ENCODE measurements at regions not wholly inside any gene's neighbourhood (a gene's known extent, or its start where the extent isn't known, plus 50 kb on each side); places are given as distances from the start of the nearest gene placed in this dataset.

DNA sequence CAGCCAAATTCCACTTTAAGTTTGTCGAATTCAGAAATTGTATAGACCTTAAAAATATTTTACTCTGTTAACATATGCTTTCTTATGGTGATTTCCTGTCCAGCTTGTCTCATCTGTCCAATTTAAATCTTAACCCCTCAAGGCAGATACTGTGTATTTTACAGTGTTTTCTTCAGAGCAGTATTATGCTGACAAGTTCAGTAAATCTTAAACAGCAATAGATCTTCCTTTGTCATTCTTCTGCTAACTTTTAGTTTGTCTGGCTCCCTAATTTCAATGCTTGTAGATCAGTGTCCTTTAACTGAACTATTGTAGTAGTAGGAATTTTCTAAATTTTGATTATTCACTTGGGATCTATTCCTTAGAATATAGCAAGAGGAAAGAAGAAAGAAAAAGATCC is 52.8 kb upstream of the MEIS1 start:
- H3K36me3 ChIP-seq (ENCODE audit: low read length), result no peaks in the 10 kb centered on the region
- no peak overlapping the region for H3K4me2 ChIP-seq (ENCODE audit: low read depth, low read length, poor library complexity, severe bottlenecking)
- no peak for TF ChIP-seq EZH2phosphoT487 (conservative IDR thresholded peaks at IDR 0.05; ENCODE audit: low read length)
- TF ChIP-seq, protein P1, sequence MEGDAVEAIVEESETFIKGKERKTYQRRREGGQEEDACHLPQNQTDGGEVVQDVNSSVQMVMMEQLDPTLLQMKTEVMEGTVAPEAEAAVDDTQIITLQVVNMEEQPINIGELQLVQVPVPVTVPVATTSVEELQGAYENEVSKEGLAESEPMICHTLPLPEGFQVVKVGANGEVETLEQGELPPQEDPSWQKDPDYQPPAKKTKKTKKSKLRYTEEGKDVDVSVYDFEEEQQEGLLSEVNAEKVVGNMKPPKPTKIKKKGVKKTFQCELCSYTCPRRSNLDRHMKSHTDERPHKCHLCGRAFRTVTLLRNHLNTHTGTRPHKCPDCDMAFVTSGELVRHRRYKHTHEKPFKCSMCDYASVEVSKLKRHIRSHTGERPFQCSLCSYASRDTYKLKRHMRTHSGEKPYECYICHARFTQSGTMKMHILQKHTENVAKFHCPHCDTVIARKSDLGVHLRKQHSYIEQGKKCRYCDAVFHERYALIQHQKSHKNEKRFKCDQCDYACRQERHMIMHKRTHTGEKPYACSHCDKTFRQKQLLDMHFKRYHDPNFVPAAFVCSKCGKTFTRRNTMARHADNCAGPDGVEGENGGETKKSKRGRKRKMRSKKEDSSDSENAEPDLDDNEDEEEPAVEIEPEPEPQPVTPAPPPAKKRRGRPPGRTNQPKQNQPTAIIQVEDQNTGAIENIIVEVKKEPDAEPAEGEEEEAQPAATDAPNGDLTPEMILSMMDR (IDR thresholded peaks at IDR 0.05; ENCODE audit: insufficient read depth, low read length, poor library complexity, severe bottlenecking), result no peak
- no peaks in the 10 kb centered on the region for H3K9me3 ChIP-seq (ENCODE audit: insufficient read depth, low read length)
- no peaks in the 10 kb centered on the region for H3K27me3 ChIP-seq (ENCODE audit: low read length)
- no peaks in the 10 kb centered on the region; the same call in 1 of the 2 replicates for H4K20me1 ChIP-seq (ENCODE audit: low read depth, low read length)
- no peaks in the 10 kb centered on the region for H3F3A ChIP-seq (ENCODE audit: insufficient read depth)
- H3K4me3 ChIP-seq (ENCODE audit: insufficient read depth, low read length, poor library complexity, severe bottlenecking), result no peak overlapping the region
- no peaks in the 10 kb centered on the region for H3K9me2 ChIP-seq (replicated peaks; ENCODE audit: insufficient read depth, low read length)
- H3K27ac ChIP-seq (ENCODE audit: low read depth, low read length), result no peak overlapping the region
- no peak overlapping the region for H2AFZ ChIP-seq (ENCODE audit: low read depth, low read length, severe bottlenecking)
- H3K79me2 ChIP-seq (ENCODE audit: insufficient read depth, low read length), result no peaks in the 10 kb centered on the region
- H3K9ac ChIP-seq (ENCODE audit: low read length), result no peak overlapping the region

DNA sequence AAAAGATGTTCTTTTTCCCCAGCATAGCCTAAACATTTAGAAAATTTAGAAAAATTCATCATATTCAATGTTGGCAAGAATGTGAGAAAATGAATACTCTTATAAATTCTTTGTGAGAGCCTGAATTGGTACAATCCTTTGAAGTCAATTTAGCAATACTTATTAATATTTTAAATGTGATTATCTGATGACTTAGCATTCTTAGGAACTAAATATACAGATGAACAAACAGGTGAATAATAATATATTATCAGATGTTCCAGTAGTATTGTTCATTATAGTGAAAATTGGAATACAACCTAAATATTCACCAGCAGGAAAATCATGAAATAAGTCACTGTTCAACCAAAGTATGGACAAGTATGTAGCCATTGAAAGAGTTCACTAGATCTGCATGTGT is 55.5 kb upstream of the MEIS1 start:
- no peaks in the 10 kb centered on the region for H3K79me2 ChIP-seq (ENCODE audit: insufficient read depth, low read length)
- H3K27me3 ChIP-seq (ENCODE audit: low read length), result no peaks in the 10 kb centered on the region
- no peak overlapping the region for H3K4me2 ChIP-seq (ENCODE audit: low read depth, low read length, poor library complexity, severe bottlenecking)

DNA sequence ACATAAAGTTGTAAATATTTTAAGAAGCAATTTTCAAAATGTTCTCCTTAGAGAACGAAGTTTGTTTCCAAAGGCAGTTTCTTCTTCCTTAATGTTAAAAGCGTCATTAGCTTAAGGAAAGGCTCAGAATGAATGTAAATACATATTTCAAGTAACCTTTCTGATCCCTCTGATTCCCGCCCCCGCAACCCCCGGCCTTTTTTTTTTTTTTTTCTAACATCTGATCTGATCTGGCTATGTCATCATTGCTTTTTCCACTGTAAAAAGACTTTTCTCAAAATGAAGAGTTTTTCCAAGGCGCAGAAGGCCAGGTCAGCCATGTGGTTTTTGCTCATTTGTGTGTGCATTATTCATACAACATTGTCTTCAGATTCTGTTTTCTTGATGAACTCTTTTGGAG is 57.1 kb upstream of the MEIS1 start:
- H3K9me2 ChIP-seq (replicated peaks; ENCODE audit: insufficient read depth, low read length), result no peaks in the 10 kb centered on the region
- H3K27me3 ChIP-seq (ENCODE audit: low read length), result no peaks in the 10 kb centered on the region
- no peaks in the 10 kb centered on the region for H4K20me1 ChIP-seq (ENCODE audit: low read depth, low read length)
- H3K79me2 ChIP-seq (ENCODE audit: insufficient read depth, low read length), result no peaks in the 10 kb centered on the region
- H3F3A ChIP-seq (ENCODE audit: insufficient read depth), result no peaks in the 10 kb centered on the region
- TF ChIP-seq, protein P1 (IDR thresholded peaks at IDR 0.05; ENCODE audit: insufficient read depth, low read length, poor library complexity, severe bottlenecking), result no peak
- no peak for TF ChIP-seq EZH2phosphoT487 (conservative IDR thresholded peaks at IDR 0.05; ENCODE audit: low read length)
- H3K9ac ChIP-seq (ENCODE audit: low read length), result no peak overlapping the region
- H3K9me3 ChIP-seq (ENCODE audit: insufficient read depth, low read length), result no peaks in the 10 kb centered on the region
- H3K4me2 ChIP-seq (ENCODE audit: low read depth, low read length, poor library complexity, severe bottlenecking), result no peak overlapping the region
- H3K4me3 ChIP-seq (ENCODE audit: insufficient read depth, low read length, poor library complexity, severe bottlenecking), result no peak overlapping the region
- H3K36me3 ChIP-seq (ENCODE audit: low read length), result no peaks in the 10 kb centered on the region
- H3K27ac ChIP-seq (ENCODE audit: low read depth, low read length), result no peak overlapping the region
- H2AFZ ChIP-seq (ENCODE audit: low read depth, low read length, severe bottlenecking), result no peak overlapping the region

More for the DNA sequence above, 55.5 kb upstream of the MEIS1 start:
- no peaks in the 10 kb centered on the region for H3K9me2 ChIP-seq (replicated peaks; ENCODE audit: insufficient read depth, low read length)
- TF ChIP-seq, protein P1 (IDR thresholded peaks at IDR 0.05; ENCODE audit: insufficient read depth, low read length, poor library complexity, severe bottlenecking), result no peak
- TF ChIP-seq EZH2phosphoT487 (conservative IDR thresholded peaks at IDR 0.05; ENCODE audit: low read length), result no peak
- no peaks in the 10 kb centered on the region for H3K9me3 ChIP-seq (ENCODE audit: insufficient read depth, low read length)
- no peaks in the 10 kb centered on the region for H3F3A ChIP-seq (ENCODE audit: insufficient read depth)
- H3K9ac ChIP-seq (ENCODE audit: low read length), result no peak overlapping the region
- H4K20me1 ChIP-seq (ENCODE audit: low read depth, low read length), result no peaks in the 10 kb centered on the region; the same call in 1 of the 2 replicates
- no peaks in the 10 kb centered on the region for H3K36me3 ChIP-seq (ENCODE audit: low read length)
- H3K4me3 ChIP-seq (ENCODE audit: insufficient read depth, low read length, poor library complexity, severe bottlenecking), result no peak overlapping the region
- H3K27ac ChIP-seq (ENCODE audit: low read depth, low read length), result no peak overlapping the region
- no peak overlapping the region for H2AFZ ChIP-seq (ENCODE audit: low read depth, low read length, severe bottlenecking)
